NCI-H2081 treated with DMSO at 0.1 percent for 48 hours (cell line): ENCODE measurements at regions not wholly inside any gene's neighbourhood (a gene's known extent, or its start where the extent isn't known, plus 50 kb on each side); places are given as distances from the start of the nearest gene placed in this dataset.

ENCODE experiments used
- DNase-seq: peaks from one replicate; lab custom pipeline; 2025; lab: John Stamatoyannopoulos, UW

- peak; percentile 74 for DNase-seq
Observed at GRCh38 chr12:124395284-124395752, 100.4 kb downstream of the RFLNA start.

GRCh38 chr12:124394462-124395128 lies 99.7 kb downstream of the RFLNA start:
- DNase-seq, result no peak

GRCh38 chr12:124393831-124394230 lies 98.9 kb downstream of the RFLNA start:
- no peak for DNase-seq

- no peak for DNase-seq
Observed at GRCh38 chr12:124393414-124393790, 98.5 kb downstream of the RFLNA start.

GRCh38 chr12:124392667-124393413 lies 97.9 kb downstream of the RFLNA start:
- no peak for DNase-seq

GRCh38 chr12:124392271-124392666 lies 97.4 kb downstream of the RFLNA start:
- no peak for DNase-seq

- DNase-seq, result no peak
Observed at GRCh38 chr12:124391340-124392261, 96.7 kb downstream of the RFLNA start.

- DNase-seq, result no peak
Observed at GRCh38 chr12:124390442-124391097, 95.7 kb downstream of the RFLNA start.

GRCh38 chr12:124389725-124390441 lies 95.0 kb downstream of the RFLNA start:
- DNase-seq, result no peak

GRCh38 chr12:124389138-124389724 lies 94.3 kb downstream of the RFLNA start:
- DNase-seq, result no peak

- DNase-seq, result no peak
Observed at GRCh38 chr12:124388679-124389137, 93.8 kb downstream of the RFLNA start.

GRCh38 chr12:124388038-124388671 lies 93.3 kb downstream of the RFLNA start:
- no peak for DNase-seq

GRCh38 chr12:124387528-124387911 lies 92.6 kb downstream of the RFLNA start:
- DNase-seq, result no peak

GRCh38 chr12:124386661-124387527 lies 92.0 kb downstream of the RFLNA start:
- no peak for DNase-seq

GRCh38 chr12:124386059-124386458 lies 91.2 kb downstream of the RFLNA start:
- no peak for DNase-seq

- no peak for DNase-seq
Observed at GRCh38 chr12:124385219-124385969, 90.5 kb downstream of the RFLNA start.

- no peak for DNase-seq
Observed at GRCh38 chr12:124384299-124384894, 89.5 kb downstream of the RFLNA start.

GRCh38 chr12:124383028-124383427 lies 88.1 kb downstream of the RFLNA start:
- DNase-seq, result no peak
